HuH-7.5 (cell line): ENCODE measurements at regions not wholly inside any gene's neighbourhood (a gene's known extent, or its start where the extent isn't known, plus 50 kb on each side); places are given as distances from the start of the nearest gene placed in this dataset.

Source experiments
- DNase-seq: peaks from one replicate; pipeline ENCODE4 v3.0.0; 2011; ENCODE audit warnings: low spot score

DNA sequence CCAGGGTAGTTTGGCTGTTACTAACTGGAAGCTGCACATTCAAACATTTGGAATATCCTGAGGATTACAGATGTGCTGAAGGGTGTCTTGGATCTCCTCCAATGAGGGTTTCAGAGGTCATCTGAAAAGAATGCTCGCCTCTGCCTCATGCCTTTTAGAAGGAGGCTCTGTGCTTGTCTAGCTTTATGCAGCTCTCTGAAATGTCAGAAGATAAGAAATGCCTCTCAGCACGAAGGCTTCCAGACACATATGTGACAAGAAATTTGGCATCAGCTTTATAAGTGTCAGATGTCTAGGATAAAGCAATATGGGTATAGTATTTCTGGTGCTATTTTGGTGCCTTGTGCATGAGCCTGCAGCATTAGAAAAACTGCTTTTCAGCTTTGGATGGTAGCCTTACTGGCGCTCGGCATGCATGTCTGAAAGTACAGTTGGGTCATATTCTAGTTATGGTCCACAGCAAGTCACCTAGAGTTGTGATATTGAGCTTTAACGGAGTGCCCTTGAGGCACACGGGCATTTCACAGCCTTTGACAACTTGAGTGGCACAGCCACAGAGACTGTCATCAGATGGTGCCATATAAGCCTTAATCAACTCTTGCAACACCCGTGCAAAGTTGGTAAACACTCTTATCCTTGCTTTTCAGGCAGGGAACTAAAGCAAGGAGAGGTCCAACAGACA lies 70.8 kb upstream of the PGRMC2 start:
- DNase-seq, result no peak

DNA sequence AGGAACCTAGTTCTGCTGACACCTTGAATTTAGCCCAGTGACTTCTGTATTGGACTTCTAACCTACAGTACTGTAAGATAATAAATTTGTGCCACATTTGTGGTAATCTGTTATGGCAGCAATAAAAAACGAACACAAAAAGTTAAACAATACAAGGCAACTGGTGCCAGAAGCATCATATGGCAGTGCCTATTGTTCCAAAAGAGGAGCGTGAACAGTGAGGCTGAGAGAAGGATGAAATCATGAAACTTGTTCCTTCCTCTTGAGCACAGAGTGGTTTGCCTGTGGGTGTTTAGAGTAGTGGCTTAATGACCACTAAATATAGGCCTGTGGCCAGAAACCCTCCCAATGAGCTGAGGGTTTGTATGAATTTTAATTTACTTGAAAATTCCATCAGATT lies 69.7 kb upstream of the PGRMC2 start:
- no peak for DNase-seq

DNA sequence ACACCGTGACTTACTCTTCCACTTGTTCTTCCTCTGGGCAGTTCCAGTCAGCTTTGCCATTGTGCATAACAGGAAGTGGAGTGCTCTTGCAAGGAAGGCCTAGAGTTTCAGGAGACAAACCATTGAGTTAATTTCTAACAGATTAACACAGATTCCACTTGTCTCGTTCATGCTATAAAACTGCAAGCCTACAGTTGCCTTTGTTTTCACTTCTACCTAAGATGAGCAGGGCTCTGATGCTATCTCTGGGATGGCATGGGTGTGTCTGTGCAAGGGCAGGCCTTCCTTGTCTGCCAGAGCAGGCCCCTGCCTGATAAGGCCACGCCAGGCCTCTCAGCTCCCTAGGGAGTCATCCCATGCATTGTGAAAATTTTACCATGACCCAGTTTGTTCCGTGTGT lies 67.7 kb upstream of the PGRMC2 start:
- DNase-seq, result no peak

DNA sequence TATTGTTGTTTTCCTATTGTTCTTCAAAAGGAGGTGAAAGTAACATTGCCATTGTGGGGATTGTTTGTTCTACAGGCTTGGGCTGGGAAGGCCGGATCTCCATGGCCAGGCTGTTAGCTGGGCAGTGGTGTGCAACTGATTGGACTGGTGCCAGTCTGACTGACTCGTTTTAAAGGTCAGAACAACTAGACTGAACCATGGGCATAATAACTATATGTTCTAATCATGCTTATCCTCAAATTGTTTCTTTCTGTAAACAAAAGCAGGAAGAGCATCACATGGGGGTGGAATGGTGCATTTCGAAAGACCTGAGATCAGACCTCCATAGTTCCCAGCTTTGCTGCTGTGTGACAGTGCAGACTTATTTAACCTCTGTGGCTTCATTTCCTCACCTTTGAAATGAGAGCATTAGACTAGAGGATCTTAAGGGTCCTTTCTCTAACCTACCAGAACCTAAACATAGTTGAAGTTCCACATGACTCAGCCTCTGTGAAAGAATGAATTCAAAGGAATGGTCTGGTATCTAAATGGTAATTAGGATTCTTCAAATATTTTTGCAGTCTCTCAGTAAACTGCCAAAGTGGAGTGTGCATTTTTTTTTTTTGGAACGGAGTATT lies 66.7 kb upstream of the PGRMC2 start:
- DNase-seq, result no peak

DNA sequence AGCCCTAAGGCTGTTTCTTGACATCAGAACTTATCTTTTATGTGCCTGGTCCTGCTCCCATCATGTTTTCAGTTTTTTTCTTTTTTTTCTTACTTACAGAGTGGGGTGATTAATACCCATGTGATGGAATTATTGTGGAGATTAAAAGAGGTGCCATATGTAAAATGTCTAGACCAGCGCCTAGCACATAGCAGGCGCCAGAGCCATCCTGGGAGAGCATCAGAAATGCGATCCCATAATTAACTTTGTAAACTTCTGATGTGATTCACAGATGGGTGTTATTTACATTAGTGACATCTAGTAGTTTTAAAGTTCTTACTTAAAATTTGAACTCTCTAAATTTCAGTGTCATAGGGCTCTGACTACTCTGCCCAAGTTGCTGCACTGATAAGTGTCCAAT lies 66.2 kb upstream of the PGRMC2 start:
- DNase-seq, result no peak

DNA sequence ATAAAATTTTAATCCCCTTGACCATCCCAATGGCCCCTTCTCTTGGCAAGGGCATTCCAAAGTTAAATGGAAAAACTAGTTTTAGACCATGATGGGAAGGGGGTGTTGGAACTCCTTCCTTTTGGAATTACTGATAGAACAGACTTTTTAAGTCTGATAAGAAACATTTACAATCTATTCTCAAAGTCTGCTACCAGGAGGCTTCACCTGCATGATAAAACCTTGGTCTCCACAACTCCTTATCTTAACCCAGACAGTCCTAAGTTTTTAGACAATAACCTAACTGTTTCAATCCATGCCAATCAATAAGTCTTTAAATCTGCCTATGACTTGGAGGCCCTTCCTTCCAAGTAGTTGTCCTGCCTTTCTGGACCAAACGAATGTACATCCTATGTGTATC lies 63.9 kb upstream of the PGRMC2 start:
- no peak for DNase-seq

DNA sequence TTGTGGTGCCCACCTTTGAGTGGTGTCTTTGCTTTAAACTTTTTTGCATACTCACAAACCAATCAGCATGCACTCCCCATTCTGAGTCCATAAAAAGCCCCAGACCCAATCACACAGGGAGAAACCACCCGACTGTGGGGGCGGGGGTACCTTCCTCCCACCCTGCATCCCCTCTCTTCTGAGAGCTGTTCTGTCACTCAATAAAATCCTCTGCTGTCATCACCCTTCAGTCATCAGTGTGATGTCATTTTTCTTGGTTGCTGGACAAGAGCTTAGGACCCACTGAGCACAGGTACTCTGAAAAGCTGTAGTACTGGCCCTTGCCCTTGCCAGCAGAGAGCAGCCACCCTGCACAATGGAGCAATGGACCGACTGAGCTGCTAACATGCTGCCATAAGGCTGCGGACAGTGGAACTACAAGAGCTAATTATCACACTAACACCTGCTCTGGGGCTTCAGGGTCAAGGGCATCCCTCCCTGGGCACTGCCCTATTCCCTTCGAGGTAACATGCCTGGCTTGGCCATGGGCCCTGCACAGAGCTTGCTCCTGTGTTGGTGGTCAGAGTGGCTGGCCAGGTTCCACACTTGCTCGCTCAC lies 62.9 kb upstream of the PGRMC2 start:
- DNase-seq, result no peak

DNA sequence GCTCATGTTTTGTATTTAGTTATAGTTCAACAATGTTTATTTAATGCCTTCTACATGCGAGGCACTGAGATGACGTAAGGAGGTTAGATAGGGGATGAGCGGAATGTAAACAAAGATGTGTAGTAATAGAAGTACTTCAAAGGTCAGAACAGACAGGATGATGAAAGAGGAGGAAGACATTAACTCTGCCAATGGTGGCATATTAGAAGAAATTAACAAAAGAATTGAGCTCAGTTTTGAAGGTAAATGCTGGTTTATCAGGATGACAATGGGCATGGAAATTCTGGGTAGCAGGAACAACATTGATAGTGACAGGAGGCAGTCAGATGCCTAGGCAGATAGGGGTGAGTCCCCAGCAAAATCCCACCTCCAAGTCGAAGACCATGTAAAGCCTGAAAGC lies 62.3 kb upstream of the PGRMC2 start:
- peak; percentile 5 for DNase-seq

DNA sequence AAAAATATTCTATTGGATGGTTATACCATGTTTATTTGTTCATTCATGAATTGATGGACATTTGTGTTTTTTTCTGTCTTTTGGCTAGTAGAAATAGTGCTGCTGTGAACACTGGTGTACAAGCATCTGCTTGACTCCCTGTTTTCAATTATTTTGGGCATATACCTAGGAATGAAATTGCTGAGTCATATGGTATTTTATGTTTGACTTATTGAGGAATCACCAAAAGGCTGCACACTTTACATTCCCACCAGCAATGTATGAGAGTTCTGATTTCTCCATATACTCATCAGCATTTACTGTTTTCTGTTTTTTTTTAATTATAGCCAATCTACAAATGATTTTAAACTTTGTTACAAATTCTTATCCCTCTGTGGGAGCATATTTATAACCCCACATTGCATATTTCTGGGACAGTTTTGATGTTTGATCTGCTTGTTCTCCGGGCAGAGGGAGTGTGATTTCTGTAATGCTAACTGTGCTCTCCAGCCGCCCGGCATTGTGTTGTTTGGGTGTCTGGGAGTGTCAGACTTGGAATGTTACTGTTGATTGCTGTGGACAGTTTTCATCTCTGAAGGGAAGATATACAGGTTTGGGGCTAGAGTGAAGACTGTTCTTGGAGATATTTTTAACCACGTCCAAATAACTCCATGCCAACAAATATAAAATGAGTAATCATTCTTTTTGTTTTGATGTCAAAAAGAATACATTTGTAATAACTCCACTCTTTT lies 60.5 kb upstream of the PGRMC2 start:
- no peak for DNase-seq

DNA sequence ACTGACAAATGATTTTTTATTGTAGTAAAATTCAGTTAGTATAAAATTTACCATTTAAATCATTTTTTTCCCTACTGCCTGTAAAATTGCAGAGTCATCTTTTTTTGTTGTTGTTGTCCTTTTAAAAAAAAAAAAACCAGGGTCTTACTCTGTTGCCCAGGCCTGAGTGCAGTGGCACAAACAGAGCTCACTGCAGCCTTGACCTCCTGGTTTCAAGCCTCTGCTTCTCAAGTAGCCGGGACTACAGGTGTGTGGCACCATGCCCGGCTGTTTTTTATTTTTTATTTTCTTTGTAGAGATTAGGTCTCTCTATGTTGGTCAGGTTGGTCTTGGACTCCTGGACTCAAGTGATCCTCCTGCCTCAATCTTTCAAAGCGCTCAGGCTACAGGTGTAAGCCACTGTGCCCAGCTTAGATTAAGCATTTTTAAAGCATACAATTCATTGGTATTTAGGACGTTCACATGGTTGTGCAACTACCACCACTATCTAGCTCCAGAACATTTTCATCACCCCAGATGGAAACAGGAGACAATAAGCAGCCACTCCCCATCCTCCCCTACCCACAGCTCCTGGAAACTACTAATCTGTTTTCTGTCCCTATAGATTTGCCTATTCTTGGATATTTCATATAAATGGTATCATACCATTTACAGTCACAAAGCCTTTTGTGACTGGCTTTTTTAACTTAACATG lies 59.7 kb upstream of the PGRMC2 start:
- DNase-seq, result no peak

DNA sequence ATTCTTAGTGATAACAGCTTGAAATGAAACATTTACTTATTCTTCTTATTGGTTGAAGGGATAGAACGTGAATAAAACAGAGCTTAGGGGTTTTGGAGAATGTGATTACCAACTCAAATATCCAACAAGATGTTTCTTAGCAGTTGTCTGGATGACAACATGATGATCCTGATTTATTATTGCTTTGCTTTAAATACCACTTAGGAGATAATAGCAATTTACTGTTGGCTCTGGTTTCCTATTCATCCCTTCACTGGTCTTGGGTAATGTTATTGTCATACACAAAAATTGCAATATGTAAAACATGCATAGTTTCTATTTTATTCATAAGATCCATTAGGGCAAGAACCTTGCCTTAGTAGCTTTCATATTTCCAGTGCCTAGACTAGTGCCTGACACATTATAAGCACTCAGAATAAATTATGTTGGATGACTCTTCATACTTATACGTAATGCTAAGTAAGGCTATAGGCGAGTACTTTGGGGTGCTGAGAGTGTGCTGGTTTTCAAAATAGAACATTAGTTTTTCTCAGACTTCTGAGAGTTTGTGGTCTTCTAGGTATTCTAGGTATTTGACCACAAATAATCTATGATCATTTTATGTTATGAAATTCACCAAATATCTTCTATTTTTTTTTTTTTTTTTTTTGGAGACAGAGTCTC lies 58.6 kb upstream of the PGRMC2 start:
- DNase-seq, result no peak

DNA sequence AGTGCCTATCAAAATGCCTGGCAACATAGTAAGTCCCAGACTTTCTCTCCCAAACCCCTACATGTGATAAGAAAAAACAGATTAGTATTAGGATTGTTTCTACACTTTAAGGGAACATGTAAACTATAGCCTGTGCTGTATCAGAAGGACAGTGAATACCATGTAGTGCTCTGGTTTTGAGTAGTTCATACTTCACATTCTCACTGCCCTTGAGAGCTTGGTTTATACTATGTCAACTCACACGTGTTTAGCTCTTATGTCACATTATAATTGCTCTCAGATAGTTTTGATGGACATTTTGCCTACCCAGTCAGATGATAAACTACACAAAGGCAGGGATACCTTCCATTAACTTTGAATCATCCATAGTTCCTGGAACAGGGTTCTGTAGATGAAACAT lies 58.0 kb upstream of the PGRMC2 start:
- no peak for DNase-seq

DNA sequence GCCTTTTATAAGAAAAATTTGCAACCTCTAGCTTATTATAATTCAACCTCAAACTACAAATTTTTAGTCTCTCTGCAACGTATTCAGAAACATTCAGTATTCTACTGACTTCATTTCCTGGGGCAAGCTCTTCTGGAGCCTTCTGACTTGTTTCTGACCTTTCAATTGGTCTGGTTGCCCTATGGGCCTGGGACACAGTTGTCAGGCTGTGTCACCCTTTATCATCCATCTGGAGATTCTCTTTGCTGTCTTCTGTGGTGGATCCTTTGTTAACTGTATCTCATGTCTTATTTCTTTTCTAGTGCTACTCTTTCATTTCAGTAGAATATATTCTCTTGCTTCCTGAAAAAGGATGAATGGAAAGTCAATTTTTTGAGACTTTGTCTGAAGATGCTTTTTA lies 55.1 kb upstream of the PGRMC2 start:
- DNase-seq, result no peak

DNA sequence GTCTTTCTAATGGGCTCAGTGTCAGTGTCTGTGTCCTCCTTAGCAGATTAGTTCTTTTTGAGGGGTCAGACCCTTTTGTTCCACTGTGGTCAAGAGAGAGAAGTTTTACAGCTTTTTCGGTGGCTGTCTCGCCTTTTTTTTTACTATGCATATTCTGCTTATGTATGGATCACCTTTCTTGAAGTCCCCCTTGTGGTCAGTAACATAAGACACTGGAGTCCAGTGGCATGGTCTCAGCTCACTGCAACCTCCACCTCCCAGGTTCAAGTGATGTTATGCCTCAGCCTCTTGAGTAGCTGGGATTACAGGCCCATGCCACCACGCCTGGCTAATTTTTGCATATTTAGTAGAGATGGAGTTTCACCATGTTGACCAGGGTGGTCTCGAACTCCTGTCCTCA lies 54.0 kb upstream of the PGRMC2 start:
- DNase-seq, result no peak

DNA sequence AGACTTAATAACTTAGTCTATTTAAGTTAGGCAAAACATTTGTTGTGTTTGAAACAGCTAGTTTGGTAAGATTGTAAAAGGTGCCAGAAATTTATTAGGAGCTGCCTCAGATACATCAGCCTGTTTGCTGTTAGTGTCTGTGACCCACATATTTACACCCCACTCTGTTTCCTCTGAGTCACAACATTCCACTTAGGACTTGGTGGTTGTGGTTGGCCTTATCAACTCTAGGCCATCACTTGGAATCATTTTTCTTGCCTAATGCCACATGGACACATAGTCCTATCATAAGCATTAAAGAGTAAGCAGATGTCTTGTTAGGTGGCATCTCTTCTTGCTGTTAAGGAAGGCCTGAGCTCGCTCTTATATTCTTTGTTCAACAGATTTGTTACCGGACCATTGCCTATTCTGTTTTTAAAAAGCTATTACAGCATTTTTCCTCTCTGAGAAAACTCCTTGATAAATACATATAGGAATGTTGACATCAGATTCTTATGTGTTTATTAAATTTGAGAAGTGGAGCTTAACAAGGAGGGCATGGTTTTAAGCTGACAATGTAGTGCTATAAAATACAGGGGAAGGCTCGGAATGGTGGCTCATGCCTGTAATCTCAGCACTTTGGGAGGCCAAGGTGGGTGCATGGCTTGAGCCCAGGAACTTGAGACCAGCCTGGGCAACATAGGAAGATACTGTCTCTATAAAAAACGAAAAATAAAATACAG lies 51.2 kb upstream of the PGRMC2 start:
- no peak for DNase-seq

DNA sequence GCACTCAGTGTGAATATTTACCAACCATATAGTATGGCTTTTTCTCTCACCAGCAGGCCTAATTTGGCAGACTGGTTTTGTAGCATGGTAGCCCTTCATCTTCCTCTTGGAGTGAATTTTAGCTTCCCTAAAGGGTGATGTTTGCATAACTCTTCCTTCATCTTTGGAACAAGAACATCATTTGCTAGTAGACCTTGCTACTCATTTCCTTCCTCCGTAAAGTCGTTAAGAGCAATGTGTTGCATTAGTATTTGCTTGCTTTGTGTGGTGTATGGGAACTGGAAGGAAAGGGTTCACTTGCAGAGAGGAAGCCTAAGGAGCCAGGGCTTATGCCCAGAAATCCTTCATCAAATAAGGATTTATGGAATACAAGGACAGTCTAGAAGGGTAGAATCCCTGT lies 50.2 kb upstream of the PGRMC2 start:
- no peak for DNase-seq
